SK-N-MC (cell line): ENCODE measurements at regions not wholly inside any gene's neighbourhood (a gene's known extent, or its start where the extent isn't known, plus 50 kb on each side); places are given as distances from the start of the nearest gene placed in this dataset.
"Not testable (repeated sequence)": the region's sequence is repeated elsewhere in the genome, so short reads cannot be mapped to it uniquely, and the experiment has no call there.

ENCODE experiments used
- DNase-seq: peaks from one replicate; pipeline ENCODE4 v3.0.0-alpha.2; 2011; ENCODE audit warnings: low read depth, low spot score
- H3K27ac ChIP-seq: fragments of 200-600 bp; sonication (generic); 2 replicates; pipeline ENCODE4 v1.5.1; 2016; ENCODE audit warnings: mixed run types
- H3K36me3 ChIP-seq: fragments of 200-600 bp; sonication (generic); 2 replicates; pipeline ENCODE4 v1.6.1; 2017; ENCODE audit warnings: antibody characterized with exemption, low read length, mixed read lengths; ENCODE audit not compliant: insufficient read depth
- H3K4me3 ChIP-seq: fragments of 200-600 bp; sonication (generic); 2 replicates; pipeline ENCODE4 v1.5.1; 2016
- H3K9ac ChIP-seq: fragments of 200-600 bp; sonication (generic); 2 replicates; pipeline ENCODE4 v1.8.0; 2017; ENCODE audit warnings: mixed run types, mixed read lengths; ENCODE audit not compliant: insufficient read length
- H3K9me3 ChIP-seq: fragments of 200-600 bp; sonication (generic); 2 replicates; pipeline ENCODE4 v1.6.1; 2017; ENCODE audit warnings: low read depth, mild to moderate bottlenecking, antibody characterized with exemption, low read length, moderate library complexity, mixed read lengths
- EZH2 ChIP-seq: fragments of 200-600 bp; sonication (generic); IDR thresholded peaks from one replicate; pipeline ENCODE4 v1.6.1; 2017; ENCODE audit warnings: antibody characterized with exemption
- FOXP2 ChIP-seq: optimal IDR thresholded peaks from 2 replicates; pipeline ENCODE3; 2011; ENCODE audit warnings: mild to moderate bottlenecking, moderate library complexity; ENCODE audit not compliant: insufficient read depth; ENCODE audit errors: extremely low read length, control extremely low read depth
- POLR2AphosphoS5 ChIP-seq: IDR thresholded peaks from 2 replicates; pipeline ENCODE4 v1.6.1; 2012; ENCODE audit warnings: mild to moderate bottlenecking, low read depth, low read length, borderline replicate concordance

GRCh38 chr5:82717738-82718137 lies 359.5 kb downstream of the TMEM167A start:
- Histone ChIP-seq H3K36me3 (no peaks in the 10 kb centered on the region), H3K9ac (no peak overlapping the region), H3K4me3 (no peak overlapping the region), H3K9me3 (no peaks in the 10 kb centered on the region), H3K27ac (no peak overlapping the region)
- DNase-seq = no peak
- TF ChIP-seq POLR2AphosphoS5 = no peak
- TF ChIP-seq FOXP2 = no peak
- TF ChIP-seq EZH2 = no peak

DNA sequence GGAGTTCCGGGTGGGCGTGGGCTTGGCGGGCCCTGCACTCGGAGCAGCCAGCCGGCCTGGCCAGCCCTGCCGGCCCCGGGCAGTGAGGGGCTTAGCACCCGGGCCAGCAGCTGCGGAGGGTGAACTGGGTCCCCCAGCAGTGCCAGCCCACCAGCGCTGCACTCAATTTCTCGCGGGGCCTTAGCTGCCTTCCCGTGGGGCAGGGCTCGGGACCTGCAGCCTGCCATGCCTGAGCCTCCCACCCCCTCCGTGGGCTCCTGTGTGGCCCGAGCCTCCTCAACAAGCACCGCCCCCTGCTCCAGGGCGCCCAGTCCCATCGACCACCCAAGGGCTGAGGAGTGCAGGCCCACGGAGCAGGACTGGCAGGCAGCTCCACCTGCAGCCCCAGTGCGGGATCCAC lies 362.5 kb downstream of the TMEM167A start:
- H3K9ac ChIP-seq, DNase-seq, H3K36me3 ChIP-seq, H3K9me3 ChIP-seq, H3K4me3 ChIP-seq, H3K27ac ChIP-seq: not testable (repeated sequence)

GRCh38 chr5:82713811-82714210 lies 363.4 kb downstream of the TMEM167A start:
- no peak for DNase-seq
- H3K4me3 ChIP-seq = no peak overlapping the region
- H3K36me3 ChIP-seq = no peaks in the 10 kb centered on the region
- no peaks in the 10 kb centered on the region for H3K9me3 ChIP-seq
- H3K27ac ChIP-seq = no peak overlapping the region
- no peak overlapping the region for H3K9ac ChIP-seq
- TF ChIP-seq POLR2AphosphoS5 (no peak), EZH2 (no peak), FOXP2 (no peak)

GRCh38 chr5:82707741-82708140 lies 369.5 kb downstream of the TMEM167A start:
- Histone ChIP-seq H3K9ac (no peak overlapping the region), H3K36me3 (no peaks in the 10 kb centered on the region), H3K27ac (no peak overlapping the region), H3K9me3 (no peaks in the 10 kb centered on the region), H3K4me3 (no peak overlapping the region)
- no peak for DNase-seq
- TF ChIP-seq EZH2 = no peak
- TF ChIP-seq FOXP2 = no peak
- TF ChIP-seq POLR2AphosphoS5 = no peak

DNA sequence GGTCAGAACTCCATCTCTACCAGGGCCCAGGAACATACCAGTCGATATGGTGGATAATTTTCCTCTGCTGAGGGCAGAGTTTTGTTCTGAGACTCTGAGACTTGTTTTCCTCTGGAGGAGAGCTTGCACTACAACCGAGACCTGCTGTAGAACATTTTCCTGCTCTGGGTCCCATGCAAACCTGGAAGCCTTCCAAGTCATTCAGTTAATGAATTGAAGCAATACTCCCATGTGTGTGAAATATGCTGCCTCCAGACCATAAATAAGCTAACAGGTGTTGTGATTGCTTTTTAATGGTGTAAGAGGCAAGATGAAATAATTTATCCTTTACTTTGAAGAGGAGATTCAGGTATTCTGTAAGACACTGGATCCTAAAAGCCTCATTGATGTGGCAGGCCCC lies 372.8 kb downstream of the TMEM167A start:
- DNase-seq = no peak
- Histone ChIP-seq H3K9me3 (no peaks in the 10 kb centered on the region), H3K9ac (no peak overlapping the region), H3K27ac (no peak overlapping the region), H3K36me3 (no peaks in the 10 kb centered on the region), H3K4me3 (no peak overlapping the region)
- TF ChIP-seq POLR2AphosphoS5 = no peak
- TF ChIP-seq EZH2 = no peak
- no peak for TF ChIP-seq FOXP2

DNA sequence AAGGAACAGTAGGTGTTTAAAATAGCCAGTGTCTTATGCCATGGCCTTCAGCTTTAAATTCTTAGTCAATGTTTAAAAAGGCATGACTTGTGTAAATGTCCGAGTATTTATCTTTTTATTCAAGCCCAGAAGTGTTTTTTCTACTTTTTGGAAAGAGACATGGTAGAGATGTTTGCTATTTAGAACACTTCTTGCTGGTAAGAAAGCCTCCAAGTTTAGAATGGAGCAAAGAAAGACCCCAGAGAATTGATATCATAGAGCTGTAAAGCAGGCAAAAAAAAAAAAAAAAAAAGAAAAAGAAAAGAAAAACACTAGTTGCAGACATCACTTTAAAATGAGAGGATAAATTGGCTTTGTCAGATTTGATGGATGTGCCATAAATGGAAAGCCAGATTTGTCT lies 375.1 kb downstream of the TMEM167A start:
- no peak overlapping the region for H3K27ac ChIP-seq
- no peak overlapping the region for H3K9ac ChIP-seq

DNA sequence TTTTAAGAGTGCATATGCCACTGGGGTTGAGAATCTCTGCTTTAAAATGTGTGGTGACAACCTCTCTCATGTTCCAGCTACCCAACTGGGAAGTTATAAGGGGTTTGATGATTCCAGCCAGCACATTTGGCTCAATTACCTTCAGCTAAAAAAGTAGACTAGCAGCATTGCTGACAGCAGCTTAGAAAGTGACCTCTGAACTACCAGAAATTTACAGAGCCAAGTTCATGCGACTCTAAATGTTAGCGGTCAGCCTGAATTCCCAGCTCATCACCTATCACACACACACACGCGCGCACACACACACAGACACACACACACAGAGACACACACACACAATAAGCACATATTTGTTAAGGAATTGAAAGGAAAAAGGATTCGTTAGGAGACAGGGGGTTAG lies 377.5 kb downstream of the TMEM167A start:
- Histone ChIP-seq H3K36me3 (no peaks in the 10 kb centered on the region), H3K9ac (no peak overlapping the region), H3K4me3 (no peak overlapping the region), H3K9me3 (no peaks in the 10 kb centered on the region), H3K27ac (no peak overlapping the region)
- no peak for TF ChIP-seq POLR2AphosphoS5
- TF ChIP-seq FOXP2 = no peak
- no peak for TF ChIP-seq EZH2
- no peak for DNase-seq

More for the DNA sequence above, 375.1 kb downstream of the TMEM167A start:
- no peak for DNase-seq
- TF ChIP-seq FOXP2 (no peak), EZH2 (no peak), POLR2AphosphoS5 (no peak)
- Histone ChIP-seq H3K9me3 (no peaks in the 10 kb centered on the region), H3K36me3 (no peaks in the 10 kb centered on the region), H3K4me3 (no peak overlapping the region)

DNA sequence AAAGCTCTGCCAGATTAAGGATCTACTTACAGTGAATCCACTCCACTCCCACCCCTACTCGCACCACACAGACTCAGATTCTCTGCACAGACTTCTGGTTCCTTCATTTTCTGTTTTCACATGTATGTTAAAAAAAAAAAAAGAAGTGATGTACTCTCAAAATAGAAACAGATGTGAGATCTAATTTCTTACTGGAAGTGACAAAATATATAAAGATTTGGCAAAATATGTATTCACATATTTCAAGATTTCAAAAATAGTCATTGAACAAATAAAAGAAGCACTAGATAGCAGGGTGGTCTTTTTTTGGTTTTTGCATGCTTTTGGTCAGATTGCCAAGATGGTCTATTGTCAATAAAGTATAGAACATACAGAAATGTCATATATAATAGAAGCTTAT lies 379.2 kb downstream of the TMEM167A start:
- TF ChIP-seq EZH2 = no peak
- TF ChIP-seq FOXP2 = no peak
- no peak for TF ChIP-seq POLR2AphosphoS5
- no peak overlapping the region for H3K4me3 ChIP-seq
- DNase-seq = no peak
- H3K27ac ChIP-seq = no peak overlapping the region
- no peaks in the 10 kb centered on the region for H3K36me3 ChIP-seq
- no peak overlapping the region for H3K9ac ChIP-seq
- no peaks in the 10 kb centered on the region for H3K9me3 ChIP-seq

DNA sequence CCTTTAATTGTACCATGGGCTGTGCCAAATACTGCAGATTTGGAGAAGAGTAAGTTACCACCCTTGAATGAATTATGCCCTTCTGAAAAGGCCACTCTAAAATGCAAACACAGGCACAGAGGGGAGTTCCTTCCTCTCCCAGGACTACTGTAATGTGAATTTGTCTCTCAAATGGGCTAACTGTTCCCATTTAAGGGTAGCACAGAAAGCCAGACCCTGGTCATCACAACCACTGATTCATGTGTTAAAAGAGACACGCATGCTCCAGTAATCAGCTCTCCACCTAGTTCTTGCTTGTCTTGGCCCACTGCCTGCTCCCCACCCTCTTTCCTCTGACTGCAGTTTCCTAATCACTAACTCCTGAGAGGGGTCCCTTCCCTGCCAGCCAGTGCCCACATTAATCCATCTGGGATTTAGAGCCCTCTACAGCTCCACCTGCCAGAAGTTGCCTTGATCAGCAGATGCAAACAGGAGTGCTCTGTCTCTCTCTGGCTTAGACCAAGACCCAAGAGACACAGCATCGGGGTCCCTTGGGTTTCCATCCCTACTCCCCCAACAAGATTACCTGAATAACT lies 382.4 kb downstream of the TMEM167A start:
- TF ChIP-seq EZH2 (no peak), POLR2AphosphoS5 (no peak), FOXP2 (no peak)
- no peak for DNase-seq
- Histone ChIP-seq H3K36me3 (no peaks in the 10 kb centered on the region), H3K9ac (no peak overlapping the region), H3K9me3 (no peaks in the 10 kb centered on the region), H3K4me3 (no peak overlapping the region), H3K27ac (no peak overlapping the region)
